ENCODE measurements at regions not wholly inside any gene's neighbourhood (a gene's known extent, or its start where the extent isn't known, plus 50 kb on each side); places are given as distances from the start of the nearest gene placed in this dataset.

- no peak for TF ChIP-seq ARNT (IDR thresholded peaks at IDR 0.05)
- TF ChIP-seq FOXM1 (IDR thresholded peaks at IDR 0.05; ENCODE audit: borderline replicate concordance) = no peak
- no peak for TF ChIP-seq FOXK2 (IDR thresholded peaks at IDR 0.05)
- DNase-seq (ENCODE audit: extremely low spot score) = no peak
- ChIA-PET CTCF (no interaction called here), POLR2A (no interaction called here)
Measured at GRCh38 chr1:203424861-203425662, 50.5 kb upstream of the PRELP start.

GRCh38 chr1:203425663-203425975, 50.0 kb upstream of the PRELP start:
- ChIA-PET POLR2A (no interaction called here), CTCF (no interaction called here)
- TF ChIP-seq FOXA1 (IDR thresholded peaks at IDR 0.05) (no peak), LEF1 (IDR thresholded peaks at IDR 0.05; ENCODE audit: borderline replicate concordance) (no peak), SP1 (IDR thresholded peaks at IDR 0.05) (no peak), L3MBTL2 (conservative IDR thresholded peaks at IDR 0.05) (no peak), CTBP1 (IDR thresholded peaks at IDR 0.05; ENCODE audit: borderline replicate concordance) (no peak), TARDBP (IDR thresholded peaks at IDR 0.05) (no peak), PKNOX1 (IDR thresholded peaks at IDR 0.05) (no peak), FOXM1 (IDR thresholded peaks at IDR 0.05; ENCODE audit: borderline replicate concordance) (no peak), HDGF (IDR thresholded peaks at IDR 0.05; ENCODE audit: borderline replicate concordance) (no peak), SUZ12 (IDR thresholded peaks at IDR 0.05) (no peak), ARNT (IDR thresholded peaks at IDR 0.05) (no peak), ELF4 (IDR thresholded peaks at IDR 0.05) (no peak), NFRKB (IDR thresholded peaks at IDR 0.05) (no peak), ZNF384 (IDR thresholded peaks at IDR 0.05) (no peak), FOXK2 (IDR thresholded peaks at IDR 0.05) (no peak), BHLHE40 (IDR thresholded peaks at IDR 0.05; ENCODE audit: borderline replicate concordance) (no peak)
- DNase-seq (ENCODE audit: extremely low spot score) = no peak
